SK-N-SH treated with all-trans-retinoic acid at 6 μM for 48 hours (cell line): ENCODE measurements at regions not wholly inside any gene's neighbourhood (a gene's known extent, or its start where the extent isn't known, plus 50 kb on each side); places are given as distances from the start of the nearest gene placed in this dataset.

Experiments used
- BACH2 ChIP-seq: fragments of 250-450 bp; sonication (Bioruptor Pico); IDR thresholded peaks from 2 replicates; pipeline ENCODE4 v1.9.0; 2021; ENCODE audit warnings: mild to moderate bottlenecking, borderline replicate concordance
- CREB5 ChIP-seq: fragments of 250-450 bp; sonication (Bioruptor Pico); IDR thresholded peaks from 2 replicates; pipeline ENCODE4 v1.5.1; 2020; ENCODE audit warnings: low read depth, mild to moderate bottlenecking, moderate library complexity
- CSRNP3 ChIP-seq: fragments of 250-450 bp; sonication (Bioruptor Pico); IDR thresholded peaks from 2 replicates; pipeline ENCODE4 v1.5.1; 2021; ENCODE audit warnings: mild to moderate bottlenecking, moderate library complexity
- PATZ1 ChIP-seq: fragments of 250-450 bp; sonication (Bioruptor Pico); IDR thresholded peaks from 2 replicates; pipeline ENCODE4 v1.8.0; 2020; ENCODE audit warnings: mild to moderate bottlenecking, moderate library complexity, borderline replicate concordance
- POU6F1 ChIP-seq: fragments of 250-450 bp; sonication (Bioruptor Pico); IDR thresholded peaks from 2 replicates; pipeline ENCODE4 v1.8.0; 2021; ENCODE audit warnings: low read depth, mild to moderate bottlenecking, moderate library complexity, borderline replicate concordance
- RARB ChIP-seq: fragments of 250-450 bp; sonication (Bioruptor Pico); IDR thresholded peaks from 2 replicates; pipeline ENCODE4 v1.8.0; 2021; ENCODE audit warnings: mild to moderate bottlenecking, moderate library complexity
- SNAI2 ChIP-seq: fragments of 250-450 bp; sonication (Bioruptor Pico); IDR thresholded peaks from 2 replicates; pipeline ENCODE4 v1.5.0; 2020; ENCODE audit warnings: mild to moderate bottlenecking, moderate library complexity
- TSHZ2 ChIP-seq: fragments of 250-450 bp; sonication (Bioruptor Pico); IDR thresholded peaks from 2 replicates; pipeline ENCODE4 v1.5.0; 2020; ENCODE audit warnings: mild to moderate bottlenecking, moderate library complexity
- ZFP3 ChIP-seq: fragments of 250-450 bp; sonication (Bioruptor Pico); IDR thresholded peaks from 2 replicates; pipeline ENCODE4 v1.5.0; 2020; ENCODE audit warnings: mild to moderate bottlenecking, moderate library complexity
- ZNF70 ChIP-seq: fragments of 450-650 bp; formaldehyde crosslinking; IDR thresholded peaks from 2 replicates; pipeline ENCODE4 v1.5.0; 2020; ENCODE audit warnings: mild to moderate bottlenecking, moderate library complexity

- TF ChIP-seq CREB5 (CRISPR knock-in tag): no peak
- TF ChIP-seq TSHZ2 (CRISPR knock-in tag): no peak
- TF ChIP-seq POU6F1: no peak
- TF ChIP-seq CSRNP3 (CRISPR knock-in tag): no peak
- no peak for TF ChIP-seq BACH2 (CRISPR knock-in tag)
- no peak for TF ChIP-seq RARB (CRISPR knock-in tag)
- no peak for TF ChIP-seq ZFP3 (CRISPR knock-in tag)
- no peak for TF ChIP-seq PATZ1 (CRISPR knock-in tag)
- no peak for TF ChIP-seq ZNF70
- no peak for TF ChIP-seq SNAI2
These were observed 128.0 kb downstream of the ATP23 start for GRCh38 chr12:58069268-58069963.
